ENCODE measurements at regions not wholly inside any gene's neighbourhood (a gene's known extent, or its start where the extent isn't known, plus 50 kb on each side); places are given as distances from the start of the nearest gene placed in this dataset.

GRCh38 chr12:113655919-113656318 is 184.2 kb upstream of the LHX5 start:
- TF ChIP-seq CTCF (IDR thresholded peaks at IDR 0.05) (no peak), POLR2A (IDR thresholded peaks at IDR 0.05) (no peak)
